SK-N-SH (cell line): ENCODE measurements at regions not wholly inside any gene's neighbourhood (a gene's known extent, or its start where the extent isn't known, plus 50 kb on each side); places are given as distances from the start of the nearest gene placed in this dataset.

Source experiments
- CTCF ChIA-PET: fragments of 300-600, 350-600 bp; formaldehyde crosslinking; extraction: SDS; loops from one replicate; lab custom pipeline; 2021; lab: Yijun Ruan, JAX
- POLR2A ChIA-PET: fragments of 350-600 bp; sonication (Branson Sonifier 250); formaldehyde crosslinking; extraction: SDS; loops from one replicate; lab custom pipeline; 2020; ENCODE audit warnings: antibody characterized with exemption, inconsistent platforms; lab: Yijun Ruan, JAX
- DNase-seq: peaks from one replicate; pipeline ENCODE4 v3.0.0; 2012
- H2AFZ ChIP-seq: fragments of 200-600 bp; sonication (generic); 2 replicates; pipeline ENCODE4 v1.8.1; 2016; ENCODE audit warnings: antibody characterized with exemption, mild to moderate bottlenecking, low read depth
- H3F3A ChIP-seq: fragments of 200-600 bp; sonication (generic); replicated peaks from 2 replicates; pipeline ENCODE3; 2016; ENCODE audit warnings: antibody characterized with exemption, mild to moderate bottlenecking; ENCODE audit not compliant: insufficient read depth
- H3K27ac ChIP-seq, 2 experiments: fragments of 200-500 bp in 1 of 2; fragments of 200-600 bp in 1 of 2; sonication (Bioruptor generic) in 1 of 2; sonication (generic), shearing (Covaris generic) in 1 of 2; 2 replicates each; pipeline versions ENCODE4 v1.5.1 to v1.6.1; 2014 to 2016; ENCODE audit warnings: low read depth in 2 of 2, inconsistent platforms in 1 of 2, low read length in 1 of 2, mild to moderate bottlenecking in 1 of 2, mixed read lengths in 1 of 2
- H3K27me3 ChIP-seq: fragments of 200-600 bp; sonication (generic), shearing (Covaris generic); 2 replicates; pipeline ENCODE4 v1.6.1; 2016; ENCODE audit warnings: mixed run types; ENCODE audit not compliant: insufficient read depth
- H3K36me3 ChIP-seq, 2 experiments: fragments of 200-500 bp in 1 of 2; fragments of 200-600 bp in 1 of 2; sonication (Bioruptor generic) in 1 of 2; sonication (generic) in 1 of 2; replicated peaks in 1 of 2; 2 replicates each; pipeline versions ENCODE3 to v1.5.1; 2014 to 2016; ENCODE audit warnings: low read length in 1 of 2, mild to moderate bottlenecking in 1 of 2; ENCODE audit not compliant: insufficient read depth in 2 of 2, control insufficient read depth in 1 of 2
- H3K4me1 ChIP-seq, 2 experiments: fragments of 200-500 bp in 1 of 2; fragments of 200-600 bp in 1 of 2; sonication (Bioruptor generic) in 1 of 2; sonication (generic), shearing (Covaris generic) in 1 of 2; 2 replicates each; pipeline versions ENCODE4 v1.5.1 to v1.6.1; 2014 to 2016; ENCODE audit warnings: low read depth in 1 of 2, low read length in 1 of 2, mixed run types in 1 of 2; ENCODE audit not compliant: insufficient read depth in 2 of 2, control insufficient read depth in 1 of 2
- H3K4me2 ChIP-seq: fragments of 200-600 bp; sonication (generic), shearing (Covaris generic); 2 replicates; pipeline ENCODE4 v1.6.1; 2017; ENCODE audit warnings: mixed run types
- H3K4me3 ChIP-seq, 2 experiments: fragments of 200-500 bp in 1 of 2; fragments of 200-600 bp in 1 of 2; sonication (Bioruptor generic) in 1 of 2; sonication (generic), shearing (Covaris generic) in 1 of 2; 2 replicates each; pipeline versions ENCODE4 v1.5.1 to v1.8.1; 2014 to 2016; ENCODE audit warnings: low read depth in 2 of 2, inconsistent platforms in 1 of 2, low read length in 1 of 2, mild to moderate bottlenecking in 1 of 2, mixed read lengths in 1 of 2, moderate library complexity in 1 of 2
- H3K79me2 ChIP-seq: fragments of 200-600 bp; sonication (generic); 2 replicates; pipeline ENCODE4 v1.8.1; 2017; ENCODE audit warnings: mild to moderate bottlenecking; ENCODE audit not compliant: insufficient read depth
- H3K9ac ChIP-seq: fragments of 200-600 bp; sonication (generic); 2 replicates; pipeline ENCODE4 v1.6.1; 2017; ENCODE audit warnings: mixed run types
- H3K9me2 ChIP-seq: fragments of 200-600 bp; sonication (generic); 2 replicates; pipeline ENCODE4 v1.6.1; 2017; ENCODE audit warnings: mixed run types
- H3K9me3 ChIP-seq: fragments of 200-600 bp; sonication (generic); 2 replicates; pipeline ENCODE4 v1.6.1; 2017; ENCODE audit warnings: mixed run types, mild to moderate bottlenecking, moderate library complexity
- H4K20me1 ChIP-seq: fragments of 200-600 bp; sonication (generic); 2 replicates; pipeline ENCODE4 v1.6.1; 2017; ENCODE audit warnings: mild to moderate bottlenecking, mixed run types; ENCODE audit not compliant: insufficient read depth
- CHD2 ChIP-seq: fragments of 150-350 bp; IDR thresholded peaks from 2 replicates; pipeline ENCODE4 v1.6.1; 2018; ENCODE audit warnings: low read length; ENCODE audit not compliant: partially characterized antibody
- CTCF ChIP-seq: fragments of 200-600 bp; sonication (generic); IDR thresholded peaks from 2 replicates; pipeline ENCODE4 v1.6.1; 2017; ENCODE audit warnings: antibody characterized with exemption, mild to moderate bottlenecking, moderate library complexity
- ELF1 ChIP-seq: IDR thresholded peaks from 2 replicates; pipeline ENCODE4 v1.4.0; 2012
- EP300 ChIP-seq, 2 experiments: IDR thresholded peaks; 2 replicates each; pipeline versions ENCODE4 v1.4.0 to v1.6.1; 2012; ENCODE audit warnings: borderline replicate concordance in 1 of 2, low read depth in 1 of 2, low read length in 1 of 2
- JUND ChIP-seq: IDR thresholded peaks from 2 replicates; pipeline ENCODE4 v1.4.0; 2012
- MXI1 ChIP-seq: IDR thresholded peaks from 2 replicates; pipeline ENCODE4 v1.6.1; 2012; ENCODE audit warnings: mild to moderate bottlenecking, low read depth, low read length, improper control_type of control experiment
- NFIC ChIP-seq: IDR thresholded peaks from 2 replicates; pipeline ENCODE4 v1.4.0; 2012; ENCODE audit warnings: borderline replicate concordance
- SIN3A ChIP-seq: IDR thresholded peaks from 2 replicates; pipeline ENCODE4 v1.6.1; 2012; ENCODE audit warnings: low read depth, mild to moderate bottlenecking, low read length, moderate library complexity, borderline replicate concordance
- SMC3 ChIP-seq: IDR thresholded peaks from 2 replicates; pipeline ENCODE4 v1.6.1; 2012; ENCODE audit warnings: low read depth, low read length, improper control_type of control experiment
- TCF12 ChIP-seq: IDR thresholded peaks from 2 replicates; pipeline ENCODE4 v1.4.0; 2012
- TEAD4 ChIP-seq: IDR thresholded peaks from 2 replicates; pipeline ENCODE4 v1.4.0; 2012; ENCODE audit warnings: mild to moderate bottlenecking, borderline replicate concordance; ENCODE audit not compliant: insufficient read depth
- YY1 ChIP-seq: IDR thresholded peaks from 2 replicates; pipeline ENCODE4 v1.4.0; 2012; ENCODE audit warnings: low read depth, mild to moderate bottlenecking
- ZBTB33 ChIP-seq: IDR thresholded peaks from 2 replicates; pipeline ENCODE4 v1.4.0; 2012; ENCODE audit warnings: low read depth, borderline replicate concordance
- WGBS: methylation state at CpG from one replicate; pipeline ENCODE4 v1.1.6; 2017; ENCODE audit warnings: low lambda C conversion rate; 5-methylcytosine and 5-hydroxymethylcytosine counted together
- TF ChIP-seq, protein P1 (sequence below): IDR thresholded peaks from 2 replicates; pipeline ENCODE4 v1.4.0; 2012; ENCODE audit warnings: low read depth

DNA sequence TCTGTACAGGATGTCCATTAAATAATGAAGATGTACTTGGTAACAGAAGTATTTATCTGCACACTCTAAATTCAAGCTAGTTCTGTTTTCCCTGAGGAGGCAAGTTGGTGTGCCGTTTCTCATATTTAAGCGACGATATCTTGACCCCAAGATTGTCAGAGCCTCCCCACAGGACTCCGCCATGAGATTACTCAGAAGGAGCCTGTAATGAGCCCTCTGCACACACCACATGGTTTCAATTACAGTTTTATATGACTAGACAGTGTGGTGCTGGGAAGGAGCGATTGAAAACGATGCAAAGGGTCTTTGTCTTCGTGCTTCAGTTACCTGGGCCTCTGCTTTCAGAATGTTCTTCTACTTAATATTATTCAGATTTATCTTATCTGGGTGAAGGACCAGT is 840.4 kb upstream of the WWC1 start:
- Histone ChIP-seq H2AFZ (no peak overlapping the region), H3K9me3 (no peaks in the 10 kb centered on the region), H3K9me2 (no peaks in the 10 kb centered on the region), H3K9ac (no peak overlapping the region), H3K79me2 (no peaks in the 10 kb centered on the region), H3K4me1 (peaks cover 0 to 6% of the 10 kb centered on the region in 2 experiments; a peak in 2 of 4 replicates), H3K27ac (no peak overlapping the region), H4K20me1 (no peaks in the 10 kb centered on the region), H3K4me2 (no peak overlapping the region), H3F3A (no peaks in the 10 kb centered on the region), H3K36me3 (no peaks in the 10 kb centered on the region), H3K27me3 (no peaks in the 10 kb centered on the region), H3K4me3 (no peak overlapping the region)
- POLR2A ChIA-PET: no interaction called here
- no peak for DNase-seq
- WGBS: 65% methylated on average over 7 of the region's 7 CpGs
- CTCF ChIA-PET: no interaction called here
- TF ChIP-seq SIN3A: no peak
- TF ChIP-seq JUND: no peak
- TF ChIP-seq SMC3: no peak

DNA sequence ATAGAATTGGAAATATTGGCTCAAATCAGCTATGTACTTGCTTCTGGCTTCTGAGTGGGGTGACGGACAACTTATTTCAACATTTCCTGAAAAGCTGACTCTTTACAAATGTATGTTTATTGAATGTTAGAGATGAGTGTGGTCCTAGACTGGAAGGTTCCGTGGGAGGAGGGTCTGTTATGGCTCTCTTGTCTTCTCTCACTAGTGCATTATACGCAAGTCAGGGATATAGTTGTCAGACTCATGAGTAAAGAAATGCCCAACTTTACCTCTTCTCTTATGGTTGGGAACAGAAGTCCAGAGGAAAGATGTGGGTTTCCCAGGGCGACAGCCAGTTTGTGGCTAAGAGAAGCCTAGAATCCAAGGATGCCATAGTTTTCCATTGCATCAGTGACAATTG is 839.3 kb upstream of the WWC1 start:
- TF ChIP-seq CTCF (no peak), TEAD4 (no peak), SMC3 (no peak), ZBTB33 (no peak), ELF1 (no peak), SIN3A (no peak), EP300 (IDR thresholded peaks at IDR 0.05; ENCODE audit: borderline replicate concordance in 1 of 2, low read depth in 1 of 2, low read length in 1 of 2) (no peak), TCF12 (no peak), NFIC (no peak), CHD2 (no peak), MXI1 (no peak), YY1 (no peak)
- TF ChIP-seq, protein P1, sequence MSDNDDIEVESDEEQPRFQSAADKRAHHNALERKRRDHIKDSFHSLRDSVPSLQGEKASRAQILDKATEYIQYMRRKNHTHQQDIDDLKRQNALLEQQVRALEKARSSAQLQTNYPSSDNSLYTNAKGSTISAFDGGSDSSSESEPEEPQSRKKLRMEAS: no peak
- TF ChIP-seq, all 33 proteins: peak for 0
- Histone ChIP-seq H3K9me3 (no peaks in the 10 kb centered on the region), H3K4me3 (no peak overlapping the region), H3K4me2 (no peak overlapping the region), H3K79me2 (no peaks in the 10 kb centered on the region), H3K9me2 (no peaks in the 10 kb centered on the region), H3F3A (no peaks in the 10 kb centered on the region), H3K4me1 (peaks cover 0 to 6% of the 10 kb centered on the region in 2 experiments; a peak in 2 of 4 replicates), H2AFZ (no peak overlapping the region), H3K27me3 (no peaks in the 10 kb centered on the region), H3K36me3 (no peaks in the 10 kb centered on the region), H4K20me1 (no peaks in the 10 kb centered on the region), H3K9ac (no peak overlapping the region), H3K27ac (no peak overlapping the region)
- ChIA-PET CTCF (no interaction called here), POLR2A (no interaction called here)
- WGBS: 77% methylated on average over 4 of the region's 4 CpGs
- DNase-seq: no peak
